ENCODE measurements at regions not wholly inside any gene's neighbourhood (a gene's known extent, or its start where the extent isn't known, plus 50 kb on each side); places are given as distances from the start of the nearest gene placed in this dataset.

- CTCF ChIA-PET: no interaction called here
- Histone ChIP-seq H3K9me1 (replicated peaks; ENCODE audit: control insufficient read depth, extremely low read depth, insufficient read depth, low read length) (no peaks in the 10 kb centered on the region), H2AFZ (ENCODE audit: low read depth, low read length) (no peak overlapping the region), H4K20me1 (replicated peaks; ENCODE audit: control insufficient read depth, extremely low read depth, insufficient read depth, low read length) (no peaks in the 10 kb centered on the region), H3K9ac (replicated peaks; ENCODE audit: extremely low read depth, insufficient read depth, low read length) (no peak overlapping the region), H3K79me2 (ENCODE audit: control insufficient read depth, insufficient read depth, low read length) (no peaks in the 10 kb centered on the region), H3K9me3 (replicated peaks; ENCODE audit: control insufficient read depth, insufficient read depth, low read length) (no peaks in the 10 kb centered on the region), H3K36me3 (ENCODE audit: control insufficient read depth in 2 of 2, extremely low read depth in 1 of 2, insufficient read depth in 2 of 2, low read length in 2 of 2) (no peaks in the 10 kb centered on the region), H3K27me3 (ENCODE audit: control insufficient read depth in 2 of 2, insufficient read depth in 2 of 2, low read length in 2 of 2) (peaks cover 0 to 3% of the 10 kb centered on the region in 2 experiments), H3K27ac (ENCODE audit: insufficient read depth, low read depth, low read length) (no peak overlapping the region), H3K4me2 (ENCODE audit: insufficient read depth, low read length) (no peak overlapping the region), H3K4me3 (replicated peaks in 1 of 3; ENCODE audit: insufficient read depth in 1 of 3, low read depth in 1 of 3, low read length in 3 of 3) (no peak overlapping the region), H3K4me1 (ENCODE audit: control insufficient read depth, extremely low read depth, insufficient read depth, low read length) (no peaks in the 10 kb centered on the region)
- BruUV-seq (replicated peaks): no TSS peak
- no peak for DNase-seq (ENCODE audit: low read depth, low spot score)
- POLR2A ChIA-PET: no interaction called here
- FAIRE-seq: no peak
- intact Hi-C loops (cut with micrococcal nuclease): no loop called here
- no peak for TF ChIP-seq POLR2AphosphoS5 (IDR thresholded peaks at IDR 0.05; ENCODE audit: insufficient read depth, low read depth, low read length)
- TF ChIP-seq FOS (IDR thresholded peaks at IDR 0.05; ENCODE audit: borderline replicate concordance, insufficient read depth, low read length): no peak
- no peak for TF ChIP-seq EZH2 (IDR thresholded peaks at IDR 0.05; ENCODE audit: borderline replicate concordance, low read depth, low read length, severe bottlenecking)
- no peak for TF ChIP-seq JUN (IDR thresholded peaks at IDR 0.05; ENCODE audit: borderline replicate concordance, insufficient read depth, insufficient read length, low read depth)
- no peak for TF ChIP-seq MAX (IDR thresholded peaks at IDR 0.05; ENCODE audit: insufficient read depth, insufficient read length)
- no peak for TF ChIP-seq POLR2A (IDR thresholded peaks at IDR 0.05; ENCODE audit: low read depth, low read length)
- TF ChIP-seq MYC (IDR thresholded peaks at IDR 0.05; ENCODE audit: low read depth, low read length): no peak
- TF ChIP-seq GATA2 (IDR thresholded peaks at IDR 0.05; ENCODE audit: insufficient read depth, insufficient read length, low read depth, low read length): no peak
- TF ChIP-seq CTCF (IDR thresholded peaks at IDR 0.05; ENCODE audit: extremely low read depth in 1 of 2, insufficient read depth in 1 of 2, low read depth in 1 of 2, low read length in 2 of 2): no peak
- dilution Hi-C loops (cut with MboI; ENCODE audit: extremely low pct_ligation_motif_present, low sequenced_read_pairs): no loop called here
These were observed 177.0 kb upstream of the GLI3 start for GRCh38 chr7:42414028-42414427.
